Smooth muscle cell (in vitro differentiated cells): ENCODE measurements at regions not wholly inside any gene's neighbourhood (a gene's known extent, or its start where the extent isn't known, plus 50 kb on each side); places are given as distances from the start of the nearest gene placed in this dataset.

Experiments
- DNase-seq: peaks from one replicate; lab custom pipeline; 2025; ENCODE audit not compliant: unreplicated experiment; lab: John Stamatoyannopoulos, UW
- H2AFZ ChIP-seq: fragments of 200-600 bp; sonication (generic); 2 replicates; pipeline ENCODE4 v1.6.0; 2016; ENCODE audit warnings: antibody characterized with exemption, low read depth, mild to moderate bottlenecking
- H3F3A ChIP-seq: fragments of 200-600 bp; sonication (generic); 2 replicates; pipeline ENCODE4 v1.6.0; 2017; ENCODE audit warnings: antibody characterized with exemption, low read depth
- H3K27ac ChIP-seq: fragments of 200-600 bp; sonication (generic); 2 replicates; pipeline ENCODE4 v1.5.1; 2016; ENCODE audit warnings: low read depth, mild to moderate bottlenecking
- H3K27me3 ChIP-seq: fragments of 200-600 bp; sonication (generic); 2 replicates; pipeline ENCODE4 v1.6.1; 2016; ENCODE audit warnings: low read depth, mild to moderate bottlenecking
- H3K36me3 ChIP-seq: fragments of 200-600 bp; sonication (generic); 2 replicates; pipeline ENCODE4 v1.5.1; 2016; ENCODE audit warnings: low read depth
- H3K4me1 ChIP-seq: fragments of 200-600 bp; sonication (generic); 2 replicates; pipeline ENCODE4 v1.5.1; 2016; ENCODE audit warnings: low read depth
- H3K4me2 ChIP-seq: fragments of 200-600 bp; sonication (generic); 2 replicates; pipeline ENCODE4 v1.6.0; 2016; ENCODE audit warnings: mild to moderate bottlenecking
- H3K4me3 ChIP-seq: fragments of 200-600 bp; sonication (generic); 2 replicates; pipeline ENCODE4 v1.5.1; 2016; ENCODE audit warnings: mild to moderate bottlenecking
- H3K79me2 ChIP-seq: fragments of 200-600 bp; sonication (generic); 2 replicates; pipeline ENCODE4 v1.6.0; 2016; ENCODE audit warnings: low read depth, mild to moderate bottlenecking
- H3K9ac ChIP-seq: fragments of 200-600 bp; sonication (generic); 2 replicates; pipeline ENCODE4 v1.6.0; 2016; ENCODE audit warnings: low read depth
- H3K9me3 ChIP-seq: fragments of 200-600 bp; sonication (generic); replicated peaks from 2 replicates; pipeline ENCODE4 v1.5.1; 2016; ENCODE audit warnings: low read depth
- H4K20me1 ChIP-seq: fragments of 200-600 bp; sonication (generic); 2 replicates; pipeline ENCODE4 v1.6.0; 2016; ENCODE audit warnings: low read depth
- WGBS: methylation state at CpG from one replicate; pipeline ENCODE4 v1.1.7; 2016; ENCODE audit warnings: low lambda C conversion rate; 5-methylcytosine and 5-hydroxymethylcytosine counted together
- TF ChIP-seq, protein P1 (sequence below): fragments of 200-600 bp; sonication (generic); IDR thresholded peaks from 2 replicates; pipeline ENCODE4 v1.5.1; 2017; ENCODE audit warnings: borderline replicate concordance, mild to moderate bottlenecking, antibody characterized with exemption; ENCODE audit not compliant: insufficient read depth, poor library complexity, severe bottlenecking

DNA sequence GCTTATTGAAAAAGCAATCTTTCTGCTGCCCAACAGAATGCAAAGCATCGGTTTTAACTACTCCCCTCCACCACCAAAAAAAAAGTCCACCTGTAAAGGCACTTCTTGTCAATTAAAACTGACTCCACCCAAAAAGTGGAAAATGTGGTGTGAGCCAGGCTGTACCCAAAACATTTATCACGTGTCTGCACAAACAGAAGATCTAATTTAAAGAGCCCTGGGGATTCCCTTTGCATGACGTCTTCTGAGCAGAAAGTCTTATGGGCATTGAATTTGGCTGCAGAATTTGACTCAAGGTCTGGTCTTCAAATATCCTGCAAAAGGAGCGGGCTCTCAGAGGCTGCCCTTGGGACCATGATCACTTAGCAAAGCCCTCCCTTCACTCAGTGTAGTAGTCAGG is 358.3 kb upstream of the KLHL29 start:
- Histone ChIP-seq H3K27ac (no peak overlapping the region), H3K36me3 (no peaks in the 10 kb centered on the region), H4K20me1 (no peaks in the 10 kb centered on the region), H3K9me3 (no peaks in the 10 kb centered on the region), H3K4me3 (no peak overlapping the region), H3K79me2 (no peaks in the 10 kb centered on the region), H3K9ac (no peak overlapping the region), H3K4me2 (no peak overlapping the region), H2AFZ (no peak overlapping the region), H3K27me3 (no peaks in the 10 kb centered on the region), H3F3A (no peaks in the 10 kb centered on the region), H3K4me1 (peaks cover 8% of the 10 kb centered on the region)
- 83% methylated on average over 4 of the region's 4 CpGs for WGBS
- no peak for DNase-seq
- TF ChIP-seq, protein P1, sequence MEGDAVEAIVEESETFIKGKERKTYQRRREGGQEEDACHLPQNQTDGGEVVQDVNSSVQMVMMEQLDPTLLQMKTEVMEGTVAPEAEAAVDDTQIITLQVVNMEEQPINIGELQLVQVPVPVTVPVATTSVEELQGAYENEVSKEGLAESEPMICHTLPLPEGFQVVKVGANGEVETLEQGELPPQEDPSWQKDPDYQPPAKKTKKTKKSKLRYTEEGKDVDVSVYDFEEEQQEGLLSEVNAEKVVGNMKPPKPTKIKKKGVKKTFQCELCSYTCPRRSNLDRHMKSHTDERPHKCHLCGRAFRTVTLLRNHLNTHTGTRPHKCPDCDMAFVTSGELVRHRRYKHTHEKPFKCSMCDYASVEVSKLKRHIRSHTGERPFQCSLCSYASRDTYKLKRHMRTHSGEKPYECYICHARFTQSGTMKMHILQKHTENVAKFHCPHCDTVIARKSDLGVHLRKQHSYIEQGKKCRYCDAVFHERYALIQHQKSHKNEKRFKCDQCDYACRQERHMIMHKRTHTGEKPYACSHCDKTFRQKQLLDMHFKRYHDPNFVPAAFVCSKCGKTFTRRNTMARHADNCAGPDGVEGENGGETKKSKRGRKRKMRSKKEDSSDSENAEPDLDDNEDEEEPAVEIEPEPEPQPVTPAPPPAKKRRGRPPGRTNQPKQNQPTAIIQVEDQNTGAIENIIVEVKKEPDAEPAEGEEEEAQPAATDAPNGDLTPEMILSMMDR = no peak

DNA sequence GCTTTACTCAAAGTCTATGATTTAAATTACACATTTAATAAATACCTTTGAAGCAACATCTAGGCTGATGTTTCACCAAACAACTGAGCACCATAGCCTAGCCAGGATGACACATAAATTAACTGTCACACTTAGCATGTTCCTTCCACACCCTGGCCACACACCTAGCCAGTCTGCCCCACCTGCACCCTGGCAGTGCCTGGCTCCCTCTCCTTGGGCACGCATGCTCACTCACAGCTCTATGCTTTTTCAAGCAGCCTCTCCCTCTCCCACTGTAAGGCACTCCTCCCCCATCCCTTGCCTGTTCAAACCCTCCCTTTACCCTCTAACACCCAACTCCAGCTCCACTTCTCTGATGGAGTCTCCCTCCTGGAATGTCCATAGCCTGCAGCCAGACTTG is 357.6 kb upstream of the KLHL29 start:
- H3K4me3 ChIP-seq = no peak overlapping the region
- DNase-seq = no peak
- TF ChIP-seq, protein P1 = no peak
- peaks cover 8% of the 10 kb centered on the region for H3K4me1 ChIP-seq
- 100% methylated on average over 1 of the region's 1 CpG for WGBS
- H3K36me3 ChIP-seq = no peaks in the 10 kb centered on the region
- no peak overlapping the region for H2AFZ ChIP-seq
- no peaks in the 10 kb centered on the region for H4K20me1 ChIP-seq
- H3F3A ChIP-seq = no peaks in the 10 kb centered on the region
- H3K9ac ChIP-seq = no peak overlapping the region
- no peaks in the 10 kb centered on the region for H3K79me2 ChIP-seq
- no peak overlapping the region for H3K27ac ChIP-seq
- no peaks in the 10 kb centered on the region for H3K9me3 ChIP-seq
- H3K27me3 ChIP-seq = no peaks in the 10 kb centered on the region
- no peak overlapping the region for H3K4me2 ChIP-seq

DNA sequence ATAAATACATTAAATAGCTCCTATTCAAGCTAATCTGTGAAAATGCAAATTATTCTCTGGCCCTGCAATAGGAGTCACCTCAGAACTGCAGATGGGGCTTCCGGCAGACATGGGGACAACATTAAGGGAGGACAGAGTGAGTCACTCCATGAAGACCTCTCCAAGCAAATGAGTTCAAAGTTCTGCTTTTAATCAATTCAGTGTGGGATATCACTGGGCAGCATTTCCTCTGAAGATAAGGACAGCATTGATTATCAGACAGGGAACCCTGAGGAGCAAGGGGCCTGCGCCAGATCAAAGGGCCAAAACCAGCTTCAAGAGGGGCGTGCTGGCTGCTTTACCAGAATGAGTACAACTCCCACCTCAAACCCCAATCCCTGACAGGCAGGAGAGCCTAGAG is 356.9 kb upstream of the KLHL29 start:
- no peaks in the 10 kb centered on the region for H4K20me1 ChIP-seq
- no peaks in the 10 kb centered on the region for H3K27me3 ChIP-seq
- TF ChIP-seq, protein P1 = no peak
- no peak overlapping the region for H3K4me2 ChIP-seq
- no peaks in the 10 kb centered on the region for H3F3A ChIP-seq
- no peak for DNase-seq
- 25% methylated on average over 3 of the region's 3 CpGs for WGBS
- no peaks in the 10 kb centered on the region for H3K79me2 ChIP-seq
- H3K4me3 ChIP-seq = no peak overlapping the region
- no peaks in the 10 kb centered on the region for H3K36me3 ChIP-seq
- H3K9me3 ChIP-seq = no peaks in the 10 kb centered on the region
- no peak overlapping the region for H2AFZ ChIP-seq
- peaks cover 8% of the 10 kb centered on the region for H3K4me1 ChIP-seq
- no peak overlapping the region for H3K9ac ChIP-seq
- no peak overlapping the region for H3K27ac ChIP-seq

DNA sequence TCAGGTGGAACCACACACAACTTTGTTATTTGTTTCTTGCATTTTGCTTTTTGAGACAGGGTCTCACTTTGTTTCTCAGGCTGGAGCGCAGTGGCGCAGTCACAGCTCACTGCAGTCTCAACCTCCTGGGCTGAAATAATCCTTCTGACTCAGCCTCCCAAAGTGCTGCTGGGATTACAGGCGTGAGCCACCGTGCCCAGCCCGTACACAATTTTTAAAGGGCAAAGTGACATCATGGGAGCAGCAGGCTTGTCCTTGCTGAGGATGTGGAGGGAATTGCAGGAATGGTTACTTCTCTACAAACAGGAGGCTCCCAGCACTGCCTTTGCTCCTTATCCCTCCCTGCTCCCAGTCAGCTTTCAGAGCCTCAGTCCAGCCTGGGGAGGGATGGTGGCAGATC is 355.9 kb upstream of the KLHL29 start:
- Histone ChIP-seq H4K20me1 (no peaks in the 10 kb centered on the region), H3K27me3 (no peaks in the 10 kb centered on the region), H3K36me3 (no peaks in the 10 kb centered on the region), H3K4me2 (no peak overlapping the region), H3K9me3 (no peaks in the 10 kb centered on the region), H3K4me1 (peaks cover 8% of the 10 kb centered on the region), H3F3A (no peaks in the 10 kb centered on the region), H3K4me3 (no peak overlapping the region), H3K27ac (no peak overlapping the region), H3K9ac (no peak overlapping the region), H2AFZ (no peak overlapping the region), H3K79me2 (no peaks in the 10 kb centered on the region)
- DNase-seq = no peak
- TF ChIP-seq, protein P1 = no peak
- WGBS = 20% methylated on average over 5 of the region's 5 CpGs
